ENCODE measurements at regions not wholly inside any gene's neighbourhood (a gene's known extent, or its start where the extent isn't known, plus 50 kb on each side); places are given as distances from the start of the nearest gene placed in this dataset.

- no peak for TF ChIP-seq MXI1 (conservative IDR thresholded peaks at IDR 0.05; ENCODE audit: poor library complexity, severe bottlenecking)
- no peak for TF ChIP-seq EZH2 (IDR thresholded peaks at IDR 0.05; ENCODE audit: borderline replicate concordance, insufficient read depth, low read length, poor library complexity, severe bottlenecking)
- TF ChIP-seq EP300 (conservative IDR thresholded peaks at IDR 0.05; ENCODE audit: poor library complexity, severe bottlenecking), result no peak
- TF ChIP-seq RAD21 (conservative IDR thresholded peaks at IDR 0.05), result no peak
- TF ChIP-seq POLR2AphosphoS5 (IDR thresholded peaks at IDR 0.05), result no peak
- no peak for TF ChIP-seq REST (IDR thresholded peaks at IDR 0.05; ENCODE audit: borderline replicate concordance)
- no peak for TF ChIP-seq CTCF (IDR thresholded peaks at IDR 0.05; ENCODE audit: poor library complexity, severe bottlenecking)
- Histone ChIP-seq H3K4me2 (ENCODE audit: low read length) (no peak overlapping the region), H3K9me2 (ENCODE audit: insufficient read depth, low read length) (no peaks in the 10 kb centered on the region), H3K27ac (ENCODE audit: low read length) (no peak overlapping the region), H3K4me3 (ENCODE audit: low read length) (no peak overlapping the region), H3K79me2 (replicated peaks; ENCODE audit: insufficient read depth, low read length) (no peaks in the 10 kb centered on the region), H3K9ac (ENCODE audit: low read length) (no peak overlapping the region), H3K36me3 (ENCODE audit: insufficient read depth, low read length) (no peaks in the 10 kb centered on the region), H3F3A (ENCODE audit: insufficient read depth, low read length, poor library complexity, severe bottlenecking) (no peaks in the 10 kb centered on the region), H3K9me3 (ENCODE audit: low read length) (no peaks in the 10 kb centered on the region), H3K27me3 (ENCODE audit: insufficient read depth, low read depth, low read length) (no peaks in the 10 kb centered on the region), H4K20me1 (ENCODE audit: insufficient read depth) (no peaks in the 10 kb centered on the region), H2AFZ (ENCODE audit: low read depth, low read length) (no peak overlapping the region)
These were observed 890.9 kb upstream of the CDH8 start for GRCh38 chr16:62927122-62927521.

- Histone ChIP-seq H3K36me3 (ENCODE audit: insufficient read depth, low read length) (no peaks in the 10 kb centered on the region), H3F3A (ENCODE audit: insufficient read depth, low read length, poor library complexity, severe bottlenecking) (no peaks in the 10 kb centered on the region), H2AFZ (ENCODE audit: low read depth, low read length) (no peak overlapping the region), H3K9ac (ENCODE audit: low read length) (no peak overlapping the region), H3K79me2 (replicated peaks; ENCODE audit: insufficient read depth, low read length) (no peaks in the 10 kb centered on the region), H3K4me2 (ENCODE audit: low read length) (no peak overlapping the region), H3K27ac (ENCODE audit: low read length) (no peak overlapping the region), H3K9me3 (ENCODE audit: low read length) (no peaks in the 10 kb centered on the region), H4K20me1 (ENCODE audit: insufficient read depth) (no peaks in the 10 kb centered on the region), H3K27me3 (ENCODE audit: insufficient read depth, low read depth, low read length) (no peaks in the 10 kb centered on the region), H3K9me2 (ENCODE audit: insufficient read depth, low read length) (no peaks in the 10 kb centered on the region), H3K4me3 (ENCODE audit: low read length) (no peak overlapping the region)
- TF ChIP-seq EP300 (conservative IDR thresholded peaks at IDR 0.05; ENCODE audit: poor library complexity, severe bottlenecking) (no peak), POLR2AphosphoS5 (IDR thresholded peaks at IDR 0.05) (no peak), SMC3 (conservative IDR thresholded peaks at IDR 0.05; ENCODE audit: poor library complexity) (no peak), MXI1 (conservative IDR thresholded peaks at IDR 0.05; ENCODE audit: poor library complexity, severe bottlenecking) (no peak), RAD21 (conservative IDR thresholded peaks at IDR 0.05) (no peak), TAF1 (IDR thresholded peaks at IDR 0.05; ENCODE audit: low read depth) (no peak), EZH2 (IDR thresholded peaks at IDR 0.05; ENCODE audit: borderline replicate concordance, insufficient read depth, low read length, poor library complexity, severe bottlenecking) (no peak), CTCF (IDR thresholded peaks at IDR 0.05; ENCODE audit: poor library complexity, severe bottlenecking) (no peak), REST (IDR thresholded peaks at IDR 0.05; ENCODE audit: borderline replicate concordance) (no peak)
These were observed 890.0 kb upstream of the CDH8 start for GRCh38 chr16:62926121-62926801.
